ENCODE measurements at regions not wholly inside any gene's neighbourhood (a gene's known extent, or its start where the extent isn't known, plus 50 kb on each side); places are given as distances from the start of the nearest gene placed in this dataset.

GRCh38 chr2:123086613-123087385, 938.3 kb upstream of the CNTNAP5 start:
- Mint-ChIP-seq H3K27ac (no peak overlapping the region), H3K9me3 (ENCODE audit: low read depth) (no peaks in the 10 kb centered on the region), H3K4me1 (ENCODE audit: low read depth) (no peaks in the 10 kb centered on the region), H3K27me3 (no peaks in the 10 kb centered on the region), H3K4me3 (no peak overlapping the region), H3K36me3 (no peaks in the 10 kb centered on the region)

GRCh38 chr2:123091471-123091870, 933.6 kb upstream of the CNTNAP5 start:
- Mint-ChIP-seq H3K27me3 (no peaks in the 10 kb centered on the region), H3K4me1 (ENCODE audit: low read depth) (no peaks in the 10 kb centered on the region), H3K27ac (no peak overlapping the region), H3K4me3 (no peak overlapping the region), H3K36me3 (no peaks in the 10 kb centered on the region), H3K9me3 (ENCODE audit: low read depth) (no peaks in the 10 kb centered on the region)

GRCh38 chr2:123093199-123093598, 931.9 kb upstream of the CNTNAP5 start:
- Mint-ChIP-seq H3K9me3 (ENCODE audit: low read depth) (peaks cover 5% of the 10 kb centered on the region), H3K4me3 (no peak overlapping the region), H3K4me1 (ENCODE audit: low read depth) (no peaks in the 10 kb centered on the region), H3K36me3 (no peaks in the 10 kb centered on the region), H3K27me3 (no peaks in the 10 kb centered on the region), H3K27ac (no peak overlapping the region)

- Mint-ChIP-seq H3K9me3 (ENCODE audit: low read depth) (peaks cover 10% of the 10 kb centered on the region), H3K4me1 (ENCODE audit: low read depth) (no peaks in the 10 kb centered on the region), H3K36me3 (no peaks in the 10 kb centered on the region), H3K27ac (no peak overlapping the region), H3K4me3 (no peak overlapping the region), H3K27me3 (no peaks in the 10 kb centered on the region)
Measured at GRCh38 chr2:123095219-123095835, 929.8 kb upstream of the CNTNAP5 start.

- no peaks in the 10 kb centered on the region for H3K27me3 Mint-ChIP-seq
- no peaks in the 10 kb centered on the region for H3K36me3 Mint-ChIP-seq
- H3K4me1 Mint-ChIP-seq (ENCODE audit: low read depth): no peaks in the 10 kb centered on the region
- peaks cover 10% of the 10 kb centered on the region for H3K9me3 Mint-ChIP-seq (ENCODE audit: low read depth)
- no peak overlapping the region for H3K4me3 Mint-ChIP-seq
- no peak overlapping the region for H3K27ac Mint-ChIP-seq
Measured at GRCh38 chr2:123098619-123099018, 926.5 kb upstream of the CNTNAP5 start.

GRCh38 chr2:123101434-123101833, 923.7 kb upstream of the CNTNAP5 start:
- Mint-ChIP-seq H3K36me3 (no peaks in the 10 kb centered on the region), H3K27ac (no peak overlapping the region), H3K4me3 (no peak overlapping the region), H3K27me3 (no peaks in the 10 kb centered on the region), H3K4me1 (ENCODE audit: low read depth) (no peaks in the 10 kb centered on the region), H3K9me3 (ENCODE audit: low read depth) (peaks cover 10% of the 10 kb centered on the region)

- Mint-ChIP-seq H3K9me3 (ENCODE audit: low read depth) (no peaks in the 10 kb centered on the region), H3K36me3 (no peaks in the 10 kb centered on the region), H3K4me3 (no peak overlapping the region), H3K4me1 (ENCODE audit: low read depth) (no peaks in the 10 kb centered on the region), H3K27ac (no peak overlapping the region), H3K27me3 (no peaks in the 10 kb centered on the region)
Measured at GRCh38 chr2:123103902-123104301, 921.2 kb upstream of the CNTNAP5 start.

- Mint-ChIP-seq H3K9me3 (ENCODE audit: low read depth) (peaks cover 19% of the 10 kb centered on the region), H3K27ac (no peak overlapping the region), H3K4me1 (ENCODE audit: low read depth) (no peaks in the 10 kb centered on the region), H3K36me3 (no peaks in the 10 kb centered on the region), H3K27me3 (no peaks in the 10 kb centered on the region), H3K4me3 (no peak overlapping the region)
Measured at GRCh38 chr2:123116595-123116994, 908.5 kb upstream of the CNTNAP5 start.

- Mint-ChIP-seq H3K27me3 (no peaks in the 10 kb centered on the region), H3K27ac (no peak overlapping the region)
Measured at GRCh38 chr2:123127236-123127635, 897.9 kb upstream of the CNTNAP5 start.

GRCh38 chr2:123128951-123129350, 896.1 kb upstream of the CNTNAP5 start:
- Mint-ChIP-seq H3K9me3 (ENCODE audit: low read depth) (peaks cover 8% of the 10 kb centered on the region), H3K36me3 (no peaks in the 10 kb centered on the region), H3K27ac (no peak overlapping the region), H3K4me1 (ENCODE audit: low read depth) (no peaks in the 10 kb centered on the region), H3K4me3 (no peak overlapping the region), H3K27me3 (no peaks in the 10 kb centered on the region)

More at GRCh38 chr2:123127236-123127635, 897.9 kb upstream of the CNTNAP5 start:
- Mint-ChIP-seq H3K4me3 (no peak overlapping the region), H3K9me3 (ENCODE audit: low read depth) (peaks cover 4% of the 10 kb centered on the region), H3K4me1 (ENCODE audit: low read depth) (no peaks in the 10 kb centered on the region), H3K36me3 (no peaks in the 10 kb centered on the region)

- H3K27me3 Mint-ChIP-seq: no peaks in the 10 kb centered on the region
- no peak overlapping the region for H3K4me3 Mint-ChIP-seq
- peaks cover 17% of the 10 kb centered on the region for H3K9me3 Mint-ChIP-seq (ENCODE audit: low read depth)
- no peak overlapping the region for H3K27ac Mint-ChIP-seq
- no peaks in the 10 kb centered on the region for H3K4me1 Mint-ChIP-seq (ENCODE audit: low read depth)
- no peaks in the 10 kb centered on the region for H3K36me3 Mint-ChIP-seq
Measured at GRCh38 chr2:123136419-123136818, 888.7 kb upstream of the CNTNAP5 start.

GRCh38 chr2:123144082-123144481, 881.0 kb upstream of the CNTNAP5 start:
- H3K27me3 Mint-ChIP-seq: no peaks in the 10 kb centered on the region
- H3K4me1 Mint-ChIP-seq (ENCODE audit: low read depth): no peaks in the 10 kb centered on the region
- no peak overlapping the region for H3K4me3 Mint-ChIP-seq
- H3K36me3 Mint-ChIP-seq: no peaks in the 10 kb centered on the region
- H3K27ac Mint-ChIP-seq: no peak overlapping the region
- H3K9me3 Mint-ChIP-seq (ENCODE audit: low read depth): peaks cover 30% of the 10 kb centered on the region

GRCh38 chr2:123153041-123153440, 872.0 kb upstream of the CNTNAP5 start:
- Mint-ChIP-seq H3K36me3 (no peaks in the 10 kb centered on the region), H3K27me3 (no peaks in the 10 kb centered on the region), H3K9me3 (ENCODE audit: low read depth) (peaks cover 4% of the 10 kb centered on the region), H3K27ac (no peak overlapping the region), H3K4me3 (no peak overlapping the region), H3K4me1 (ENCODE audit: low read depth) (no peaks in the 10 kb centered on the region)

GRCh38 chr2:123154195-123154594, 870.9 kb upstream of the CNTNAP5 start:
- H3K27ac Mint-ChIP-seq: no peak overlapping the region
- no peaks in the 10 kb centered on the region for H3K27me3 Mint-ChIP-seq
- no peak overlapping the region for H3K4me3 Mint-ChIP-seq
- H3K36me3 Mint-ChIP-seq: no peaks in the 10 kb centered on the region
- H3K9me3 Mint-ChIP-seq (ENCODE audit: low read depth): peaks cover 4% of the 10 kb centered on the region
- no peaks in the 10 kb centered on the region for H3K4me1 Mint-ChIP-seq (ENCODE audit: low read depth)

GRCh38 chr2:123157016-123157415, 868.1 kb upstream of the CNTNAP5 start:
- Mint-ChIP-seq H3K9me3 (ENCODE audit: low read depth) (peaks cover 11% of the 10 kb centered on the region), H3K4me1 (ENCODE audit: low read depth) (no peaks in the 10 kb centered on the region), H3K27me3 (no peaks in the 10 kb centered on the region), H3K36me3 (no peaks in the 10 kb centered on the region), H3K27ac (no peak overlapping the region), H3K4me3 (no peak overlapping the region)
